Ishikawa (cell line): ENCODE measurements at regions not wholly inside any gene's neighbourhood (a gene's known extent, or its start where the extent isn't known, plus 50 kb on each side); places are given as distances from the start of the nearest gene placed in this dataset.

ENCODE experiments used
- CEBPB ChIP-seq: IDR thresholded peaks from 2 replicates; pipeline ENCODE4 v1.6.1; 2012
- CREB1 ChIP-seq: IDR thresholded peaks from 2 replicates; pipeline ENCODE4 v1.6.1; 2012; ENCODE audit warnings: low read depth
- EGR1 ChIP-seq: IDR thresholded peaks from 2 replicates; pipeline ENCODE4 v1.6.1; 2012
- EP300 ChIP-seq: IDR thresholded peaks from 2 replicates; pipeline ENCODE4 v1.6.1; 2012; ENCODE audit warnings: borderline replicate concordance
- FOXM1 ChIP-seq: IDR thresholded peaks from 2 replicates; pipeline ENCODE4 v1.6.1; 2012; ENCODE audit warnings: low read depth, borderline replicate concordance
- NFIC ChIP-seq: IDR thresholded peaks from 2 replicates; pipeline ENCODE4 v1.6.1; 2012
- RAD21 ChIP-seq: IDR thresholded peaks from 2 replicates; pipeline ENCODE4 v1.6.1; 2012; ENCODE audit warnings: low read depth
- TAF1 ChIP-seq: IDR thresholded peaks from 2 replicates; pipeline ENCODE4 v1.6.1; 2012; ENCODE audit warnings: low read depth, mild to moderate bottlenecking
- TCF12 ChIP-seq: IDR thresholded peaks from 2 replicates; pipeline ENCODE4 v1.6.1; 2012; ENCODE audit warnings: low read depth
- TEAD4 ChIP-seq: IDR thresholded peaks from 2 replicates; pipeline ENCODE4 v1.6.1; 2012
- YY1 ChIP-seq: IDR thresholded peaks from 2 replicates; pipeline ENCODE4 v1.6.1; 2012; ENCODE audit warnings: low read depth
- ZBTB7A ChIP-seq: IDR thresholded peaks from 2 replicates; pipeline ENCODE4 v1.6.1; 2012; ENCODE audit warnings: low read depth
- TF ChIP-seq, protein P1 (sequence below): IDR thresholded peaks from 2 replicates; pipeline ENCODE4 v1.6.1; 2012; ENCODE audit warnings: low read depth, mild to moderate bottlenecking
- TF ChIP-seq, protein P2 (sequence below): IDR thresholded peaks from 2 replicates; pipeline ENCODE4 v1.6.1; 2012
- TF ChIP-seq, protein P3 (sequence below): IDR thresholded peaks from 2 replicates; pipeline ENCODE4 v1.6.1; 2012

DNA sequence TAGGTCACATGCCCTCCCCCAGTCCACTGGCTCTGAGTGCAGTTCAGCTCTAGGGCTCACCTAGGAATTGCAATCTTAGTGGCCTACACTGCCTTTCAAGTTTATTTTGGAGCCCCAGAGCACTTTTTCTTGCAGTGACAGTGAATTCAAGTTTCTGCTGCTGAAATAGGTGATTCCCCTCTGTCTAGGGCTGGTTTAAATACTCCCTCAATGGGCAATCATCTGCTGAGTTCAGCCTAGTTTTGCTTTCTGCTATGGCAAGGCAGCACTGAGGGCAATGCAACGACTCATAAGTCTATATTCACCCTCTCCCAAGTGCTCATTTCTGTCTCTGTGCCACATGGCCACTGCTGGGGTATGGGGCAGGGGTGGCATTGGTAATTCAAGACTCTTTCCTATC is 472.6 kb upstream of the RGS18 start:
- TF ChIP-seq, protein P1, sequence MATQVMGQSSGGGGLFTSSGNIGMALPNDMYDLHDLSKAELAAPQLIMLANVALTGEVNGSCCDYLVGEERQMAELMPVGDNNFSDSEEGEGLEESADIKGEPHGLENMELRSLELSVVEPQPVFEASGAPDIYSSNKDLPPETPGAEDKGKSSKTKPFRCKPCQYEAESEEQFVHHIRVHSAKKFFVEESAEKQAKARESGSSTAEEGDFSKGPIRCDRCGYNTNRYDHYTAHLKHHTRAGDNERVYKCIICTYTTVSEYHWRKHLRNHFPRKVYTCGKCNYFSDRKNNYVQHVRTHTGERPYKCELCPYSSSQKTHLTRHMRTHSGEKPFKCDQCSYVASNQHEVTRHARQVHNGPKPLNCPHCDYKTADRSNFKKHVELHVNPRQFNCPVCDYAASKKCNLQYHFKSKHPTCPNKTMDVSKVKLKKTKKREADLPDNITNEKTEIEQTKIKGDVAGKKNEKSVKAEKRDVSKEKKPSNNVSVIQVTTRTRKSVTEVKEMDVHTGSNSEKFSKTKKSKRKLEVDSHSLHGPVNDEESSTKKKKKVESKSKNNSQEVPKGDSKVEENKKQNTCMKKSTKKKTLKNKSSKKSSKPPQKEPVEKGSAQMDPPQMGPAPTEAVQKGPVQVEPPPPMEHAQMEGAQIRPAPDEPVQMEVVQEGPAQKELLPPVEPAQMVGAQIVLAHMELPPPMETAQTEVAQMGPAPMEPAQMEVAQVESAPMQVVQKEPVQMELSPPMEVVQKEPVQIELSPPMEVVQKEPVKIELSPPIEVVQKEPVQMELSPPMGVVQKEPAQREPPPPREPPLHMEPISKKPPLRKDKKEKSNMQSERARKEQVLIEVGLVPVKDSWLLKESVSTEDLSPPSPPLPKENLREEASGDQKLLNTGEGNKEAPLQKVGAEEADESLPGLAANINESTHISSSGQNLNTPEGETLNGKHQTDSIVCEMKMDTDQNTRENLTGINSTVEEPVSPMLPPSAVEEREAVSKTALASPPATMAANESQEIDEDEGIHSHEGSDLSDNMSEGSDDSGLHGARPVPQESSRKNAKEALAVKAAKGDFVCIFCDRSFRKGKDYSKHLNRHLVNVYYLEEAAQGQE, result no peak
- TF ChIP-seq CREB1 (no peak), YY1 (no peak), FOXM1 (no peak), EP300 (no peak)

DNA sequence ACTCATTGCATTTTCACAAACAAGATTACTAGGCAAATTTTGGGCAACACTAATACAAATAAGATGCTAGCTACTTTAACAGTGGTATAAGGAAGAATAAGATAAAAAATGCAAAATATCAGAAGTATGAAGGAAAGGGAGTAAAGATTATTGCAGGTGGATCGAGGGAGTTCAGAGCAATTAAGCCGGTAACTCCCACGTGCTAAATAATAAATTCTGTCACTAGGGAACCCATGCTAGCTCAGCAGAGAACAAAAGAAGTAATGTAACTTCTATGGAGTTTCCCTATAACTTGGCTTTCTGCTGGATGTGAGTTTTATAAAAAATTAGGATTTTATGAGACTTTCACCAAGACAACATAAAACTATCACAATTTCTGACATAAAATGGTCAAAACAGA is 470.5 kb upstream of the RGS18 start:
- TF ChIP-seq, protein P2, sequence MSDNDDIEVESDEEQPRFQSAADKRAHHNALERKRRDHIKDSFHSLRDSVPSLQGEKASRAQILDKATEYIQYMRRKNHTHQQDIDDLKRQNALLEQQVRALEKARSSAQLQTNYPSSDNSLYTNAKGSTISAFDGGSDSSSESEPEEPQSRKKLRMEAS, result no peak
- TF ChIP-seq EP300 (no peak), TEAD4 (no peak), NFIC (no peak), EGR1 (no peak), TCF12 (no peak), RAD21 (no peak), FOXM1 (no peak), CREB1 (no peak), ZBTB7A (no peak), YY1 (no peak), CEBPB (no peak), TAF1 (no peak)
- TF ChIP-seq, protein P1, result no peak
- TF ChIP-seq, protein P3, sequence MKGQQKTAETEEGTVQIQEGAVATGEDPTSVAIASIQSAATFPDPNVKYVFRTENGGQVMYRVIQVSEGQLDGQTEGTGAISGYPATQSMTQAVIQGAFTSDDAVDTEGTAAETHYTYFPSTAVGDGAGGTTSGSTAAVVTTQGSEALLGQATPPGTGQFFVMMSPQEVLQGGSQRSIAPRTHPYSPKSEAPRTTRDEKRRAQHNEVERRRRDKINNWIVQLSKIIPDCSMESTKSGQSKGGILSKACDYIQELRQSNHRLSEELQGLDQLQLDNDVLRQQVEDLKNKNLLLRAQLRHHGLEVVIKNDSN, result no peak

DNA sequence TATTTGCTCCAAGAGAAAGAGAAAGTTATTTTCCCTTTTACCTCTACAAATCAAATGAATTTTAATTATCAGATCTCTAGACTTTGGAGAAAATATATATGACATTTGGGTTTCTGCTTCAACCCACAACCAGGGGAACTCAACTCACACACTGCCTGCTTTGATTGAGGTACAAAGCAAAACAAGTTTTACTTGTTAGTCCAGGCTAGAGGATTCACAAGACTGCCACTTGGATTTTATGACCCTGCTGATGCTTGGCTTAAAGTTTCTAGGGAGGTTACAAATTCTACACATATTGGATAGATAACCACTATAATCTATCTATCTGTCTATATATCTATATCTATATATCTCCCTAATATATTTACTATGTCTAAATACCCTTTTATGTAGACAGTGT is 467.3 kb upstream of the RGS18 start:
- TF ChIP-seq, protein P1, result no peak
- no peak for TF ChIP-seq ZBTB7A
- TF ChIP-seq TEAD4, result no peak
- no peak for TF ChIP-seq YY1
- TF ChIP-seq RAD21, result no peak

DNA sequence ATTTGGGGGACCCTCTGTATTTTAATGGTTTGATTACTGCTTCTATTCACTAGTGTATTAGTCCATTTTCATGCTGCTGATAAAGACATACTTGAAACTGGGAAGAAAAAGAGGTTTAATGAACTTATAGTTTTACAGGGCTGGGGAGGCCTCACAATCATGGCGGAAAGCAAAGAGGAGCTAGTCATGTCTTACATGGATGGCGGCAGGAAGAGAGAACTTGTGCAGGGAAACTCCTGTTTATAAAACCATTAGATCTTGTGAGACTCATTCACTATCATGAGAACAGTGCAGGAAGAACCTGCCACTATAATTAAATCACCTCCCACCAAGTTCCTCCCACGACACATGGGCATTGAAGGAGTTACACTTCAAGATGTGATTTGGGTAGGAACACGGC is 464.5 kb upstream of the RGS18 start:
- TF ChIP-seq CEBPB, result no peak
- TF ChIP-seq YY1, result no peak

DNA sequence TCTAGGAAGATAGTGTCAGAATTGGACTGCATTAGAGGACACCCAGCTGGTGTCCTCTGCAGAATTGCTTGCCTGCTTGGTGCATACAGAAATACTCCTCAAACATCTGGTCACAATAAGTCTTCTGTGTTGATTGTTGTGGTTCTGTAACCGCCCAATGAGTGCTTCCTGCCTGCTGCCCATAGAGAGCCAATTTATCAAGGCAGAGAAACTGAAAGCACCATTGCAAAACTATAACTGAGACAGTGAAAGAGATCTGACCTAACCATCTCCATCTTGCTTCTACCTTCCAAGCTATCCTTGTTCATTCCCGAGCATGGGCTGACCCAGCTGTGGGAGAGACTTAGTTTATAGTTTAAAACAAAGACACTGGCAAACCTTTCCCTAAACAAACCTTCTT is 462.4 kb upstream of the RGS18 start:
- TF ChIP-seq TAF1 (no peak), TCF12 (no peak), ZBTB7A (no peak), FOXM1 (no peak), NFIC (no peak), YY1 (no peak), EP300 (no peak)
- TF ChIP-seq, protein P3, result no peak
- TF ChIP-seq, protein P2, result no peak

DNA sequence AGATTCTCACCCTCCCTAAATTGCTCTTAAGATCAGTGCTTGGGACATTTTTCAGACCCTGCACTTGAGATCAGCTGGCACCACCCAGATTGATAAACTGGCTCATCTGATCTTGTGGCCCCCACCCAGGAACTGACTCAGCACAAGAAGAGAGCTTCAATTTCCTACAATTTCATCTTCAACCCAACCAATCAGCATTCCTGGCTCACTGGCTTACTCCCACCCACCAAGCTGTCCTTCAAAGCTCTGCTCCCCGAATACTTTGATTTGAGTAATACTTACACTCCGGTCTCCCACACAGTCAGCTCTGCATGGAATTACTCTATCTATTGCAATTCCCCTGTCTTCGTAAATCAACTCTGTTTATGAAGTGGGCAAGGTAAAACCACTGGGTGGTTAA is 461.9 kb upstream of the RGS18 start:
- TF ChIP-seq CEBPB, result no peak
- TF ChIP-seq FOXM1, result no peak
- TF ChIP-seq, protein P3, result no peak
- no peak for TF ChIP-seq YY1
- TF ChIP-seq RAD21, result no peak
- no peak for TF ChIP-seq EP300
- no peak for TF ChIP-seq TAF1
